NCI-H2227 treated with DMSO at 0.1 percent for 48 hours (cell line): ENCODE measurements at regions not wholly inside any gene's neighbourhood (a gene's known extent, or its start where the extent isn't known, plus 50 kb on each side); places are given as distances from the start of the nearest gene placed in this dataset.

Experiments used
- DNase-seq: peaks from one replicate; lab custom pipeline; 2025; lab: John Stamatoyannopoulos, UW

- DNase-seq, result no peak
Observed at GRCh38 chr11:96894587-96894986, 504.8 kb downstream of the JRKL start.

GRCh38 chr11:96899971-96900370, 510.2 kb downstream of the JRKL start:
- no peak for DNase-seq

- no peak for DNase-seq
Observed at GRCh38 chr11:96905143-96905542, 515.3 kb downstream of the JRKL start.

GRCh38 chr11:96905663-96906062, 515.9 kb downstream of the JRKL start:
- no peak for DNase-seq

- no peak for DNase-seq
Observed at GRCh38 chr11:96906476-96906875, 516.7 kb downstream of the JRKL start.

- no peak for DNase-seq
Observed at GRCh38 chr11:96925862-96926261, 536.0 kb downstream of the JRKL start.

GRCh38 chr11:96940227-96940626, 550.4 kb downstream of the JRKL start:
- DNase-seq, result no peak

- DNase-seq, result no peak
Observed at GRCh38 chr11:96942855-96943254, 553.0 kb downstream of the JRKL start.

- no peak for DNase-seq
Observed at GRCh38 chr11:96943970-96944369, 554.2 kb downstream of the JRKL start.

- no peak for DNase-seq
Observed at GRCh38 chr11:96948066-96948465, 558.3 kb downstream of the JRKL start.

GRCh38 chr11:96949464-96949863, 559.7 kb downstream of the JRKL start:
- DNase-seq, result no peak

- no peak for DNase-seq
Observed at GRCh38 chr11:96954587-96955242, 564.9 kb downstream of the JRKL start.

- DNase-seq, result no peak
Observed at GRCh38 chr11:96960476-96960875, 570.7 kb downstream of the JRKL start.

- DNase-seq, result no peak
Observed at GRCh38 chr11:96960926-96961325, 571.1 kb downstream of the JRKL start.

GRCh38 chr11:96961931-96962330, 572.1 kb downstream of the JRKL start:
- no peak for DNase-seq

- no peak for DNase-seq
Observed at GRCh38 chr11:96963375-96963774, 573.6 kb downstream of the JRKL start.

GRCh38 chr11:96964661-96965060, 574.8 kb downstream of the JRKL start:
- DNase-seq, result no peak

GRCh38 chr11:96967616-96968015, 577.8 kb downstream of the JRKL start:
- no peak for DNase-seq

- no peak for DNase-seq
Observed at GRCh38 chr11:96969251-96969650, 579.4 kb downstream of the JRKL start.

GRCh38 chr11:96978751-96979150, 588.9 kb downstream of the JRKL start:
- no peak for DNase-seq

- no peak for DNase-seq
Observed at GRCh38 chr11:96986516-96986915, 596.7 kb downstream of the JRKL start.

GRCh38 chr11:96990914-96991313, 601.1 kb downstream of the JRKL start:
- DNase-seq, result no peak

GRCh38 chr11:97000481-97000880, 610.7 kb downstream of the JRKL start:
- no peak for DNase-seq

GRCh38 chr11:97007283-97007682, 617.5 kb downstream of the JRKL start:
- DNase-seq, result no peak

- no peak for DNase-seq
Observed at GRCh38 chr11:97009613-97010012, 619.8 kb downstream of the JRKL start.
